HEK293 (cell line): ENCODE measurements at regions not wholly inside any gene's neighbourhood (a gene's known extent, or its start where the extent isn't known, plus 50 kb on each side); places are given as distances from the start of the nearest gene placed in this dataset.

ENCODE experiments used
- CTCF ChIA-PET: fragments of 350-600 bp; formaldehyde crosslinking; extraction: SDS; loops from one replicate; lab custom pipeline; 2021; ENCODE audit warnings: antibody characterized with exemption; lab: Yijun Ruan, JAX
- POLR2A ChIA-PET: fragments of 300-600 bp; formaldehyde crosslinking; extraction: SDS; loops from one replicate; lab custom pipeline; 2020; ENCODE audit warnings: antibody characterized with exemption, inconsistent platforms; lab: Yijun Ruan, JAX
- H3K27ac ChIP-seq: fragments of 200-500 bp; sonication (Bioruptor generic); 2 replicates; pipeline ENCODE4 v1.5.1; 2014; ENCODE audit warnings: low read depth, low read length, control low read depth, inconsistent platforms; ENCODE audit errors: extremely low read depth
- H3K36me3 ChIP-seq, 2 experiments: fragments of 200-500 bp in 1 of 2; sonication (Bioruptor generic) in 1 of 2; 1 replicate in 1 of 2; 2 replicates in 1 of 2; pipeline ENCODE4 v1.5.1; 2014 to 2017; ENCODE audit warnings: inconsistent platforms in 2 of 2, low read length in 2 of 2; ENCODE audit not compliant: control insufficient read depth in 2 of 2, insufficient read depth in 1 of 2
- H3K4me1 ChIP-seq: fragments of 200-500 bp; sonication (Bioruptor generic); 2 replicates; pipeline ENCODE4 v1.5.1; 2014; ENCODE audit warnings: mild to moderate bottlenecking, low read length, inconsistent platforms; ENCODE audit not compliant: control insufficient read depth, insufficient read depth
- H3K4me3 ChIP-seq: 2 replicates; pipeline ENCODE4 v1.5.1; 2011; ENCODE audit warnings: low read depth, mild to moderate bottlenecking, control low read depth, low read length, moderate library complexity
- H3K9me3 ChIP-seq: fragments of 200-500 bp; sonication (Bioruptor generic); 2 replicates; pipeline ENCODE4 v1.5.1; 2014; ENCODE audit warnings: low read depth, low read length, inconsistent platforms; ENCODE audit not compliant: control insufficient read depth, insufficient read depth
- GLIS1 ChIP-seq: fragments of 450-650 bp; formaldehyde crosslinking; IDR thresholded peaks from 2 replicates; pipeline ENCODE4 v1.5.1; 2016; ENCODE audit warnings: missing biosample characterization, missing genetic modification characterization
- HOXC10 ChIP-seq: sonication (generic); formaldehyde crosslinking; IDR thresholded peaks from 2 replicates; pipeline ENCODE4 v1.8.1; 2023; ENCODE audit warnings: mild to moderate bottlenecking, missing genetic modification reagents
- SP3 ChIP-seq: fragments of 450-650 bp; formaldehyde crosslinking; IDR thresholded peaks from 2 replicates; pipeline ENCODE4 v1.5.1; 2016; ENCODE audit warnings: missing biosample characterization, missing genetic modification characterization
- ZFHX2 ChIP-seq: fragments of 450-650 bp; formaldehyde crosslinking; conservative IDR thresholded peaks from 2 replicates; pipeline ENCODE4 v1.5.1; 2016; ENCODE audit warnings: missing biosample characterization, missing genetic modification characterization
- ZFP41 ChIP-seq: fragments of 450-650 bp; formaldehyde crosslinking; IDR thresholded peaks from 2 replicates; pipeline ENCODE4 v1.5.1; 2016; ENCODE audit warnings: missing biosample characterization, missing genetic modification characterization, borderline replicate concordance
- ZNF10 ChIP-seq: fragments of 450-650 bp; formaldehyde crosslinking; IDR thresholded peaks from 2 replicates; pipeline ENCODE4 v1.5.1; 2017; ENCODE audit warnings: missing biosample characterization, missing genetic modification characterization
- ZNF341 ChIP-seq: fragments of 450-650 bp; formaldehyde crosslinking; IDR thresholded peaks from 2 replicates; pipeline ENCODE4; 2016; ENCODE audit warnings: low read depth, missing biosample characterization, missing genetic modification characterization
- ZNF350 ChIP-seq: fragments of 450-650 bp; formaldehyde crosslinking; IDR thresholded peaks from 2 replicates; pipeline ENCODE4 v1.5.0; 2017; ENCODE audit warnings: missing biosample characterization, mild to moderate bottlenecking, missing genetic modification characterization
- ZNF394 ChIP-seq: fragments of 450-650 bp; formaldehyde crosslinking; IDR thresholded peaks from 2 replicates; pipeline ENCODE4 v1.5.1; 2016; ENCODE audit warnings: missing biosample characterization, missing genetic modification characterization, mild to moderate bottlenecking, moderate library complexity, borderline replicate concordance
- ZNF426 ChIP-seq: fragments of 450-650 bp; formaldehyde crosslinking; IDR thresholded peaks from 2 replicates; pipeline ENCODE4 v1.5.1; 2017; ENCODE audit warnings: missing biosample characterization, missing genetic modification characterization, mild to moderate bottlenecking, inconsistent platforms, moderate library complexity
- ZNF48 ChIP-seq: fragments of 450-650 bp; formaldehyde crosslinking; IDR thresholded peaks from 2 replicates; pipeline ENCODE4 v1.5.1; 2016; ENCODE audit warnings: missing biosample characterization, missing genetic modification characterization
- ZNF558 ChIP-seq: fragments of 450-650 bp; formaldehyde crosslinking; IDR thresholded peaks from 2 replicates; pipeline ENCODE4 v1.5.1; 2016; ENCODE audit warnings: missing biosample characterization, missing genetic modification characterization
- ZSCAN16 ChIP-seq: fragments of 450-650 bp; formaldehyde crosslinking; IDR thresholded peaks from 2 replicates; pipeline ENCODE4 v1.5.1; 2016; ENCODE audit warnings: missing biosample characterization, missing genetic modification characterization
- ZSCAN23 ChIP-seq: fragments of 450-650 bp; formaldehyde crosslinking; IDR thresholded peaks from 2 replicates; pipeline ENCODE4 v1.5.1; 2016; ENCODE audit warnings: missing biosample characterization, missing genetic modification characterization
- TF ChIP-seq, protein P1 (sequence below): fragments of 450-650 bp; formaldehyde crosslinking; IDR thresholded peaks from 2 replicates; pipeline ENCODE4 v1.5.1; 2016; ENCODE audit warnings: missing biosample characterization, missing genetic modification characterization
- TF ChIP-seq, protein P2 (sequence below): fragments of 450-650 bp; formaldehyde crosslinking; IDR thresholded peaks from 2 replicates; pipeline ENCODE4 v1.5.1; 2016; ENCODE audit warnings: missing biosample characterization, missing genetic modification characterization, low read depth
- TF ChIP-seq, protein P3 (sequence below): fragments of 450-650 bp; formaldehyde crosslinking; IDR thresholded peaks from 2 replicates; pipeline ENCODE4 v1.5.1; 2016; ENCODE audit warnings: missing biosample characterization, missing genetic modification characterization

DNA sequence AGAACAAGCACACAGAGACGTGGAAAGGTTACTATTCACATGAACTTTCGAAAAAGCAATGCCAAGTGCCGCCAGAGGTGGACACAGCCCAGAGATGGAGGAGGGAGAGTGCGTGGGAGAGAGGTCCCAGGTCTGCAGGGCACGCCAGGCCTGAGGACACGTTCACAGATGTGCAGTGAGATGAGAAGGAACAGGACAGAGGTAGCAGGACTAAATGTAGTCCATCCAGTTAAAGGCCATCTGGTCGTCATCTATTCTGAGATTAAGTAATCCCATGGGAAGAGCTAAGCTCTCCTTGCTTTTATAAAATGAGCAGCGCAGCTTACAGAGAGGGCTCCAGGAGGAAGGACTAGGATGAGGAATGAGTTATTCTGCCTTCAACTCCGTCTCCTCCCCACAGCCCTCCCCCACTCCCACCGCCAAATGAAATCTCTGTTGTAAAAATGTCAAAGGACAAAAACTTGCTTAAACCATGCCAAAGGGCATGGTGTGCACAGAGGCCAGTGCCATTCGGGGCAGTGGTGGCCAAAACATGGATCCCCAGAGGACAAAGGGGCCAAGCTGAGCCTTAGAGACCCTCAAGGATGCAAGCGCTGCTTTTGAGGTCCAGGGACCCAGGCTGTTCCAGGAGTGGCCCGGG lies 85.4 kb upstream of the SLC25A33 start:
- CTCF ChIA-PET: interaction anchor here (0.6 to 7.0 kb wide), 2 partner anchors 47 to 164 kb away, joined by 3 to 91 read pairs; partner anchors contain the start of gene SPSB1
- no peak overlapping the region for H3K27ac ChIP-seq
- POLR2A ChIA-PET: no interaction called here

DNA sequence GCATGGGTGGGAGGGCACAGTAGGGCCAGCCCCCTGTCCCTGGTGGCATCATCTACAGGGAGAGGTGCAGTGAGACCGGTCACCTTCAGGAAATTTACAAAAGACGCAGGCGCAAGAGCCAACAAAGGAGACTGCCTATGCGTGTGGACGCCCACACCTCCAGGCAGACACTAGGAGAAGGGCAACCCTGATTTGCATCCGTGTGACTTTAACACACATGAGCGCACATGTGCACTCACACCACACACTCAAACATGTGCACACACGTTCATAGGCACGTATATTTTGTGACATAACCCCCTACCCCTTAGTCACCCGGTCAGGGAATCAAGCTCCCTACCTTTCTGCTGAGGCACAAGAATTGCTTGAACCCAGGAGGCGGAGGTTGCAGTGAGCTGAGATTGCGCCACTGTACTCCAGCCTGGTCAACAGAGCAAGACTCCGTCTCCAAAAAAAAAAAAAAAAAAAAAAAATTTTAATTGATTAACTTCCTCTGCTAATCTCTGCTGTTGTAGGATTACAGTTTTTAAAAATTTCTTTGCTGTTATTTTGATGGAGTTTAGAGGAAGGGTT lies 84.7 kb upstream of the SLC25A33 start:
- H3K9me3 ChIP-seq: no peaks in the 10 kb centered on the region
- no peaks in the 10 kb centered on the region for H3K36me3 ChIP-seq
- H3K27ac ChIP-seq: no peak overlapping the region
- CTCF ChIA-PET: interaction anchor here (0.6 to 7.0 kb wide), 13 partner anchors 7 to 328 kb away, joined by 3 to 91 read pairs (median 4); partner anchors contain the start of gene SPSB1
- no peak for TF ChIP-seq ZFHX2 (tag by site-specific recombination)
- TF ChIP-seq GLIS1 (tag by site-specific recombination): no peak
- TF ChIP-seq SP3 (tag by site-specific recombination): no peak
- no peak for TF ChIP-seq ZSCAN16 (tag by site-specific recombination)
- TF ChIP-seq ZSCAN23: no peak
- TF ChIP-seq, protein P1, sequence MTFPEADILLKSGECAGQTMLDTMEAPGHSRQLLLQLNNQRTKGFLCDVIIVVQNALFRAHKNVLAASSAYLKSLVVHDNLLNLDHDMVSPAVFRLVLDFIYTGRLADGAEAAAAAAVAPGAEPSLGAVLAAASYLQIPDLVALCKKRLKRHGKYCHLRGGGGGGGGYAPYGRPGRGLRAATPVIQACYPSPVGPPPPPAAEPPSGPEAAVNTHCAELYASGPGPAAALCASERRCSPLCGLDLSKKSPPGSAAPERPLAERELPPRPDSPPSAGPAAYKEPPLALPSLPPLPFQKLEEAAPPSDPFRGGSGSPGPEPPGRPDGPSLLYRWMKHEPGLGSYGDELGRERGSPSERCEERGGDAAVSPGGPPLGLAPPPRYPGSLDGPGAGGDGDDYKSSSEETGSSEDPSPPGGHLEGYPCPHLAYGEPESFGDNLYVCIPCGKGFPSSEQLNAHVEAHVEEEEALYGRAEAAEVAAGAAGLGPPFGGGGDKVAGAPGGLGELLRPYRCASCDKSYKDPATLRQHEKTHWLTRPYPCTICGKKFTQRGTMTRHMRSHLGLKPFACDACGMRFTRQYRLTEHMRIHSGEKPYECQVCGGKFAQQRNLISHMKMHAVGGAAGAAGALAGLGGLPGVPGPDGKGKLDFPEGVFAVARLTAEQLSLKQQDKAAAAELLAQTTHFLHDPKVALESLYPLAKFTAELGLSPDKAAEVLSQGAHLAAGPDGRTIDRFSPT (tag by site-specific recombination): no peak
- no peak for TF ChIP-seq ZNF426 (tag by site-specific recombination)
- POLR2A ChIA-PET: no interaction called here
- H3K4me3 ChIP-seq: no peak overlapping the region
- no peaks in the 10 kb centered on the region for H3K4me1 ChIP-seq

More for the DNA sequence above, 85.4 kb upstream of the SLC25A33 start:
- no peaks in the 10 kb centered on the region for H3K9me3 ChIP-seq
- H3K4me1 ChIP-seq: no peaks in the 10 kb centered on the region
- TF ChIP-seq, protein P2, sequence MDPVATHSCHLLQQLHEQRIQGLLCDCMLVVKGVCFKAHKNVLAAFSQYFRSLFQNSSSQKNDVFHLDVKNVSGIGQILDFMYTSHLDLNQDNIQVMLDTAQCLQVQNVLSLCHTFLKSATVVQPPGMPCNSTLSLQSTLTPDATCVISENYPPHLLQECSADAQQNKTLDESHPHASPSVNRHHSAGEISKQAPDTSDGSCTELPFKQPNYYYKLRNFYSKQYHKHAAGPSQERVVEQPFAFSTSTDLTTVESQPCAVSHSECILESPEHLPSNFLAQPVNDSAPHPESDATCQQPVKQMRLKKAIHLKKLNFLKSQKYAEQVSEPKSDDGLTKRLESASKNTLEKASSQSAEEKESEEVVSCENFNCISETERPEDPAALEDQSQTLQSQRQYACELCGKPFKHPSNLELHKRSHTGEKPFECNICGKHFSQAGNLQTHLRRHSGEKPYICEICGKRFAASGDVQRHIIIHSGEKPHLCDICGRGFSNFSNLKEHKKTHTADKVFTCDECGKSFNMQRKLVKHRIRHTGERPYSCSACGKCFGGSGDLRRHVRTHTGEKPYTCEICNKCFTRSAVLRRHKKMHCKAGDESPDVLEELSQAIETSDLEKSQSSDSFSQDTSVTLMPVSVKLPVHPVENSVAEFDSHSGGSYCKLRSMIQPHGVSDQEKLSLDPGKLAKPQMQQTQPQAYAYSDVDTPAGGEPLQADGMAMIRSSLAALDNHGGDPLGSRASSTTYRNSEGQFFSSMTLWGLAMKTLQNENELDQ: no peak
- TF ChIP-seq ZNF558 (tag by site-specific recombination) (no peak), ZNF10 (tag by site-specific recombination) (no peak), HOXC10 (CRISPR knock-in tag) (no peak), ZNF350 (tag by site-specific recombination) (no peak), ZNF48 (tag by site-specific recombination) (no peak), ZNF394 (tag by site-specific recombination) (no peak), ZFP41 (tag by site-specific recombination) (no peak)
- no peak overlapping the region for H3K4me3 ChIP-seq
- H3K36me3 ChIP-seq: no peaks in the 10 kb centered on the region

DNA sequence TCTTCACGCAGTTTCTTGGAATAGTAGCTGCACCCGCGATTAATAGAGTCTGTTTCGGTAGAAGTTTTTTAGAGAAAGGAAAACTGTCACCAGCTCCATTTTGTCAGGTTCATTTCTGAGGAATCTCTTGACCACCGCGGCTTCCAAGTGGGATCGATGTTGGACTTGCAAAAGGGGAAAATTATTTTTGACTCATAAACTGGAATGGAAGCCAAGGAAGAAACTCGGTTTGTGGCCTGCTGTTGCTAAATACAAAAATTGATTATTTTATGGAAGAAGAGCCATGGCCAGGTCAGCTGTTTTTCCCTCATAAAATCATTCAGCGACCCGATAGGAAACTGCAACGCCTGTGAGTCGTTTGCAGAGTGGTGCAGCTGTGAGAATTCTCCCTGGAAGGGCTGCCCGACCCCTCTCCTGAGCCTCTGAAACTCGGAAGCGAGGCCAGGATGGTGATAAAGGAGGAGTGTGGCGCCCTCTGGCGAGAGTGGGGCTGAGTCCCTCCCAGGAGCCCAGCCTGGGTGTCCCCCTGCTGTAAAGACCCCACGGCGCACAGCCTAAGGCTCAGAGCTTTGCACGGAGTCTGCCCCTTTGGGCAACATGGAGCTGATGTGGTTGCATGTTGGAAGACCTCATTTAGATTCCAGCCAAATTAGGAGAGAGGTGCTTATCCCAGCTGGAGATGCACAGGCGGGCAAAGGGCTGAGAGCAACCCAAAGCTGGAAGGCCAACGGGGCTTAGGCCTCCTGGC lies 83.6 kb upstream of the SLC25A33 start:
- TF ChIP-seq, protein P3, sequence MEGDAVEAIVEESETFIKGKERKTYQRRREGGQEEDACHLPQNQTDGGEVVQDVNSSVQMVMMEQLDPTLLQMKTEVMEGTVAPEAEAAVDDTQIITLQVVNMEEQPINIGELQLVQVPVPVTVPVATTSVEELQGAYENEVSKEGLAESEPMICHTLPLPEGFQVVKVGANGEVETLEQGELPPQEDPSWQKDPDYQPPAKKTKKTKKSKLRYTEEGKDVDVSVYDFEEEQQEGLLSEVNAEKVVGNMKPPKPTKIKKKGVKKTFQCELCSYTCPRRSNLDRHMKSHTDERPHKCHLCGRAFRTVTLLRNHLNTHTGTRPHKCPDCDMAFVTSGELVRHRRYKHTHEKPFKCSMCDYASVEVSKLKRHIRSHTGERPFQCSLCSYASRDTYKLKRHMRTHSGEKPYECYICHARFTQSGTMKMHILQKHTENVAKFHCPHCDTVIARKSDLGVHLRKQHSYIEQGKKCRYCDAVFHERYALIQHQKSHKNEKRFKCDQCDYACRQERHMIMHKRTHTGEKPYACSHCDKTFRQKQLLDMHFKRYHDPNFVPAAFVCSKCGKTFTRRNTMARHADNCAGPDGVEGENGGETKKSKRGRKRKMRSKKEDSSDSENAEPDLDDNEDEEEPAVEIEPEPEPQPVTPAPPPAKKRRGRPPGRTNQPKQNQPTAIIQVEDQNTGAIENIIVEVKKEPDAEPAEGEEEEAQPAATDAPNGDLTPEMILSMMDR (tag by site-specific recombination): peak; percentile 44; the same call in 1 of the 2 replicates
- TF ChIP-seq ZNF341 (tag by site-specific recombination): no peak
- POLR2A ChIA-PET: no interaction called here
- H3K4me3 ChIP-seq: no peak overlapping the region
- H3K4me1 ChIP-seq: no peaks in the 10 kb centered on the region
- H3K36me3 ChIP-seq: no peaks in the 10 kb centered on the region
- CTCF ChIA-PET: interaction anchor here (0.6 to 7.0 kb wide), 38 partner anchors 8 to 754 kb away, joined by 3 to 91 read pairs (median 4); partner anchors contain the start of gene SPSB1
- H3K9me3 ChIP-seq: no peaks in the 10 kb centered on the region
- no peak overlapping the region for H3K27ac ChIP-seq
